NCI-H1105 (cell line): ENCODE measurements at regions not wholly inside any gene's neighbourhood (a gene's known extent, or its start where the extent isn't known, plus 50 kb on each side); places are given as distances from the start of the nearest gene placed in this dataset.
"Not testable (repeated sequence)": the region's sequence is repeated elsewhere in the genome, so short reads cannot be mapped to it uniquely, and the experiment has no call there.

ENCODE experiments used
- DNase-seq: peaks from one replicate; lab custom pipeline; 2025; lab: John Stamatoyannopoulos, UW

DNA sequence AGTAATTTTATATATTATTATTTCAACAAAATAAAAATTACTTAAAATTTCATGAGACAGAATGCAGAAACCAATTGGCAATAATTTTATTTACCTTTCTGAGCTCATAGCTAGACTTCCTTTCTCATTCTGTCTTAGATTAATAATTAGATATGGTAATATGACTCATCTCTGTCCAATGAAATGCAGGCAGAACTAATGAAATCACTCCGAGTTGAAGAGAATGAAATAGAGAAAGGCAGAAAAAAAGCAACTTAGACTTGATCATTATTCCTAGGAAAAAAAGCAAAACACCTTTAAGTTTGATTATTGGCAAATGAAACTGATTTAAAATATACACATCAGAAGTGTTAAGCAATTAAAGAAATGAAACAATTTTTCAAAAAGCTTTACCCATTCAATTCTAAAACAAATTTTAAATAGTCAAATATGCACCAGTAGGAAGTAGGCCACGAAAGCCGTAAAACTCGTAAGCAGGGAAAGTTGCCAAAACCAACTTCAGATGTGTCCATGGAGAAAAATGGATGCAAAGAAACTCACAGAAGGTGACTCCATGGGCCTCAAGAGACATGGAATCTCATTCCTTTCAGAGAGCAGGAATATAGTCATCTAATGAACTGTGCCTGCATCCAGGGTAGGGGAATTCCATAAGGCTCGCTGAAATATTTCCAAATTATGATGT, 293.8 kb upstream of the RGS17 start:
- no peak for DNase-seq

DNA sequence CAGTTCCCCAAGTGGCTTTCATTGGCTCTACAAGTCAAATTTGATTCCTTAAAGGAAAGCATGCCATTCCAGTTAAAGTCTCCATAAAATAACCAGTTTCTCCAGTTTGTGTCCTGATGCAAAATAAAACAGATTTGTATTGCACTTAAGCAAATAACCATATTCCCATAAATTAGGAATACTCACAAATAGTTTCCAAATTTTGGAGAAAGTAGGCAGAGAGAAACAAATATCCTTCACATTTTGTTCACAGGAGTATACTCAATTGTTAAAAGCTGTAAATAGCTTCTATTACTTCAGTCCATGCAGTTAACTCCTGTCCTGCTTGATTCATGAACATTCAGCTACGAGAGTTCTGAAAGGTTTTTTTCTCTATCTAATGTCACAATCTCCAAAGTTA, 281.4 kb upstream of the RGS17 start:
- no peak for DNase-seq

DNA sequence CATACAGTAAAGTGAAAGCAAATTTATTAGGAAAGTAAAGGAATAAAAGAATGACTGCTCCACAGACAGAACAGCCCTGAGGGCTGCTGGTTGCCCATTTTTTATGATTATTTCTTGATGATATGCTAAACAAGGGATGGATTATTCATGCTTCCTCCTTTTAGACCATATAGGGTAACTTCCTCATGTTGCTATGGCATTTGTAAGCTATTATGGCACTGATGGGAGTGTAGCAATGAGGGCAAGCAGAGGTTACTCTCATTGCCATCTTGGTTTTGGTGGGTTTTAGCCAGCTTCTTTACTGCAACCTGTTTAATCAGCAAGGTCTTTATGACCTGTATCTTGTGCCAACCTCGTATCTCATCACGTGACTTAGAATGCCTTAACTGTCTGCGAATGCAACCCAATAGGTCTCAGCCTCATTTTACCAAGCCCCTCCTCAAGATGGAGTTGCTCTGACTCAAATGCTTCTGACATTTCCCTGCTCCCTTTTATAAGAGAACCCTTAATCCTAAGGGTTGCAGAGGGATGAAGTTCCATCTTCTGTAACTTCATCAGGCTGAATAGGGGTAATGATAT, 280.1 kb upstream of the RGS17 start:
- DNase-seq, result no peak

DNA sequence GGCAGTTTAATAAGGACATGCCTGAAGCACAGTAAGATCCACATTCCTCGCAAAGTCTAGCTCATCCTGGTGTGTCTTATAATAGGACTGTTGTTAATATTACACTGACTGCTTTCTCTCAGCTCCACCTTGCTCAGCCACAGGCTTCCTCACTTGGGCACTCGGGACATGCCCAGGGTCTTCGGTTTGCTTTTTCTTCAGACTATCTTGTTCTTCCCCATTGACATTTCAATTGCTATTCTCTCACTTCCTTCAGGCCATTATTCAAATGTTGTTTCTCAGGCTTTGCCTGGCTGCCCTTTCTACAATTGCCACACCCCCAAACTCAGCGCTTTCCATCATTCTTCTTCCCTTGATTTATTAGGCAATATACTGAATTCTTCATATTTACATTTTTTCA, 274.8 kb upstream of the RGS17 start:
- no peak for DNase-seq

DNA sequence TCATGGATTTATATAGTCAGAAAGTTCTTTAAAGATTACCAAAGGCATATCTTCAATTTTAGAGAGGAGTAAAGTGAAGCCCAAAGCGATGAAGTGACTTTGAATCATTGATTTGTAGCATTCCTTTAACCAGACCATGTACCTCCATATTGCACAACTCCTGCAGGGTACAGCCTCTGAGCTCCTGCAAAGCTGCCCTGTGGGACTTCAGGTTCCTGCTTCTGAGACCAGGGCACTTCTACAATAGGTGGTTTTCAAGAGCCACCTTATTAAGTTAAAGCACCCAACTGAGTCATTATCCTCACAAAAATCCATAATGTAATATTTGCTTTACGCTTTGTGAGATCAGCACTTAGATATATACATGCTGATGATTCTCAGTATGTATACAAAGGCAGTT, 270.7 kb upstream of the RGS17 start:
- no peak for DNase-seq

DNA sequence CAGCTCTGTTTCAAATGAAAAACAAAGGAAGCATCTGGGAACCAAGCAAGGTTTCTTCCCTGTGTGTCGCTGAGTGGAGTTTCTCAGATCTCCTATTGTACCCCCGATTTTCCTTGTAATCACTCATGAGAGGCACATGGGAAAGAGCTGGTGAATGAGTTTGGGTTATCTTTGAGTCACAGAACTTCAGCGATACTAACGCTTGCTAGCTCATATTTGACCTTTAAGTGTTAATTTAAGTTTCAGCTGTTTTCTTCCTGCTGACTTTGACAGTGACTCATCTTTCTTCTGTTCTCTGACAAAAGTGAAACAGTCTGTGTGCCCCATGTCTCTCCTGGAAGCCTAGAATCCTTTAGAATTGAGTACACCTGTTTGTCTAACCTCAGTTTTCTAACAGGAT, 261.1 kb upstream of the RGS17 start:
- no peak for DNase-seq

DNA sequence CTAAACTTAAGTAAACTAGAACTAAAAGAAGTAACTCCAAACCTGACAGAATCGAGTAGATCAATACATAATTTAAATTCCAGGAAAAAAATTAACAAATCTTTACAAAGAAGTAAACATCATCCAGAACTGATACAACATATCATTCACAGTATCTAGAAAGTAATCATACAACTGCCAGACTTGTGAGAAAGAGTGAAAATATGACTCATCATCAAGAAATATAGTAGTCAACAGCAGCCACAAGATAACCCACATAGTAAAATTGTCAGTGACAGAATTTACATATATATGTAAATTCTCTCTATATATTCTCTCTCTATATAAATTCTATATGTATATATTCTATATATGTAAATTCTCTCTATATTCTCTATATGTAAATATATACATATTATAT, 242.8 kb upstream of the RGS17 start:
- no peak for DNase-seq

DNA sequence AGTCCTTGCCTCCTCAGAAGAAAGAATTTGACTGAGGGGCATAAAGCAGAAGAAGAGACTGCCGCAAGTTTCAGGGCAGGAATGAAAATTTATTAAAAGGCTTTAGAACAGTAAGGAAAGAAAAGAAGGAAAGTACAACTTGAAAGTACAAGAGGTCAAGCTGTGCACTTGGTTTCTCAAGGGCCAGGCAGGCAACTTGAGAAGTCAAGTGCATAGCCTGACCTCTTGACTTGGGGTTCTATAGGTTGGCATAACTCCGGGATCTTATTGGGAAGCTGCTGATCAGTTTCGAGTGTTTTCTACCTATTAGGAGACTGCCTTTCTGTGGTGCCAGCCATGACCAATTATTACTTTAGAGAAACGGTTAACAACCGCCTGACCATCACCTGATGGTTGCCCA, 237.0 kb upstream of the RGS17 start:
- DNase-seq, result no peak

DNA sequence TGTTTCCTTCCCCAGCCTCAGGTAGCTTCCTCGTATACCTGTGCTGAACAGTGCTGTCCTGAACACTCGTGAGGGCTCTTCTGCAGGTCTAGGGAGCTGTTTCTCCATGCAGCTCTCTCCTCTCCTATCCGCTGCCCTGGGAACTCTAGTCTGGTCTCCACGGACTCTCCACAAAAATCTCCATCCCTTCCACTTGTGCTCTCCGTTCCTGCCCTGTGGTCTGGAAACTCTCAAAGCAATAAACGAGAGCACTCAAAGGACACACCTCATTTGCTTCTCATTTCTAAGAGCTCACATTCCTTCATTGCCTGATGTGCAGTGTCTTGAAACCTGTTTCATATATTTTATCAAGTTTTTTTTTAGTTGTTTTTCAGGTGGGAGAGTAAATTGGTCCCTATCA, 235.9 kb upstream of the RGS17 start:
- no peak for DNase-seq

DNA sequence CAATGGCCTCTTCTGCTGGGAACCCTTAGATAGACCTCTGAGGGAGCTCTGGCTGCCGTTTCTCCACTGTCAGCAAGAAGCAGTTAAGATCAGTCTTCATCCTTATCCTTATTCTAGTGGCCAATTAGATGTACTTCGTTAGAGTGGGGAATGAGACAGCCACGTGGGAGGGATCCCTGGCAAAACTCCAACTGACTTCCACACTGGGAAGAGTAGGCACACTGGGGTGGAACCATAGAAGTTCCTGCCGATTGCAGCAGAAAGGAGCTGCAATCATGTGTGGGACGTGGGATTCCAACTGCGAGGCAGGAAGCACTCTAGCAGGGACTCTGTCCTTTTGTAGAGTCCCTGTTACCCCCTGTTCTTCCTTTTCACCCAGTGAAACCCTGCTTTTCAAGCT, 226.3 kb upstream of the RGS17 start:
- DNase-seq, result no peak

DNA sequence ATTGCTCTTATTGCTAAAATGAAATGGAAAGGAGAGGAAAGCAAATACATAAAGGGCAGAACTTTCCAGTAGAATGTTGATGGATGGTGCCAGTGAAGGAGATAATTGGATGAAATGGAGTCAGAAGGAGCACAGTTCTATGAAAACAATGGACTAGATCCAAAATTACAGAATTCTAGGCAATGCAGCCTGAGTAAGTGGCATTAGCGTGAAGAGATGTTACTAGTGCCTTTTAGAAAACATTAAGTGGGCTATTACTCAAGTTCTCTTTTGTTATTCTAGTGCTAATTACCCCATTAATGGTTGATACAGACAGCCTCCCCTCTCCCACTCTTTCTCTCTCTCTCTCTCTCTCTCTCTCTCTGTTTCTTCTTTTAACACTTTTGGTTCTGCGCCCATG, 209.5 kb upstream of the RGS17 start:
- peak; percentile 90 for DNase-seq

DNA sequence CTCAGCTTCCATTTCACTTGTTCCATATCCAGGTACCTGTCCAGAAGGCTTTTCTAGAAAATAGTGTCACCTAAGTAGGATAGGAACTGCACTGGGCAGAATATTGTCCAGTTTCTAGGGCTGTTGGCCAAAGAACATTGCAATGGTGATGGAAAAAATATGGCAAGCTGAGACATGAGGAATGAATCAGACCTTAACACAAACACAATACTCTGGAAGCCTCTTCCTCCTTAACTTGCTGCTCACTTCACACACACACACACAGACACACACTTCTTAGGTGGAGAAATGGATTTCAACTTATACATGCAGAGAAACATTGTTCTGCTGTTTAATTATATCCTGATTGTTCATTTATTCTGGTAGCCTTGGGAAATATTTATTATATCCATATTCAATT, 203.0 kb upstream of the RGS17 start:
- no peak for DNase-seq

DNA sequence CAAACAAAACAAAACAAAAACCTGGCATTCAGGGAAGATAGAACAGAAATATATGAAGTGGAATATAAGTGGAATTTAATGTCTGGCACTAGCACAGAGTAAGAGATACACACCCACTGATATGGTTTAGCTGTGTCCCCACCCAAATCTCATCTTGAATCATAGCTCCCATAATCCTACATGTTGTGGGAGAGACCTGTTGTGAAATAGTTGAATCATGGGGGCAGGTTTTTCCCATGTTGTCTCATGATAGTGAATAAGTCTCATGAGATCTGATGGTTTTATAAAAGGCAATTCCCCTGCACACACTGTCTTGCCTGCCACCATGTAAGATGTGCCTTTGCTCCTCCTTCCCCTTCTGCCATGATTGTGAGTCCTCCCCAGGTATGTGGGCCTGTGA, 200.1 kb upstream of the RGS17 start:
- DNase-seq, result not testable (repeated sequence)

DNA sequence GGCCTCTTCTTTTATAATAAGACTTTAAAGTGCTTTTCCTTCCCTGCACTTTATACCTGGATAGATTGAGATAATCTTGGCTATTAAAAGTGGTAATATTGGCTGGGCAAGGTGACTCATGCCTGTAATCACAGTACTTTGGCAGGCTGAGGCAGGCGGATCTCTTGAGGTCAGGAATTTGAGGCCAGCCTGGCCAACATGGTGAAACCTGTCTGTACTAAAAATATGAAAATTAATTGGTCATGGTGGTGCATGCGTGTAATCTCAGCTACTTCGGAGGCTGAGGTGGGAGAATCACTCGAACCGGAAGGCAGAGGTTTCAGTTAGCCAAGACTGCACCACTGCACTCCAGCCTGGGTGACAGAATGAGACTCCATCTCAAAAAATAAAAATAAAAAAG, 197.1 kb upstream of the RGS17 start:
- no peak for DNase-seq

DNA sequence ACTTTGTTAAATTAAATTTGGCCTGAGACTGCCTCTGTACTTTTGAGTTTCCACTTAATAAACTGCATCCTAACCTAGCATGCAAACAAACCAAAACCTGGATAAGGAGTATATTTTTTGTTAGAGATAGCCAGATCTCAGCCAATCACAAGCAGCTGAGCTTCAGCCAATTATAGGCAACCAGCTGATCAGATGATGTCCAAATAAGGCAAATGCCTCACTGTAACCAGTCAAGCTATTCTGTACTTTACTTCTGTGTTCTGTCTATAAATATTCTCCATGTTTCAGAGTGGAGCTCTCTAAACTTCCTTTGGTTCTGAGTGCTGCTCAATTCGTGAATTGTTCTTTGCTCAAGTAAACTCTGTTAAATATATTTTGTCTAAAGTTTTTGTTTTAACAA, 194.6 kb upstream of the RGS17 start:
- no peak for DNase-seq

DNA sequence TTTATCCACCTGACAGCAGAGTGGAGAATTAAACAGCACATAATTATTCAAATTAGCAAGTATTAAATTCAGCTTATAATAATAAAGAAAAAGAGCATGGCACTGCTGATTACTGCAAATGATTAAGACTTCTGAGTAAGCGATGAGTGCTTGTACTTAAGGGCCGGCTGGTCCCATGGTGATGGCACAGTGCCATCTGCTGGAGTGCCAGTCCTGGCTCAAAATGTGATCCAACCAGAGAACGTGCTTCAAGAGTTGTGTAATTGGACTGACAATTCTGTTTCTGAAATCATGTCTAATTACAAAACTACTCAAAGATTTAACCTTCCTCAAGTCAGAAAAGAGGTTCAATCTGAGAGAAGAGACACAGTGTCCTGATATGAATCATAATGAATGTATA, 181.6 kb upstream of the RGS17 start:
- DNase-seq, result peak; percentile 84

DNA sequence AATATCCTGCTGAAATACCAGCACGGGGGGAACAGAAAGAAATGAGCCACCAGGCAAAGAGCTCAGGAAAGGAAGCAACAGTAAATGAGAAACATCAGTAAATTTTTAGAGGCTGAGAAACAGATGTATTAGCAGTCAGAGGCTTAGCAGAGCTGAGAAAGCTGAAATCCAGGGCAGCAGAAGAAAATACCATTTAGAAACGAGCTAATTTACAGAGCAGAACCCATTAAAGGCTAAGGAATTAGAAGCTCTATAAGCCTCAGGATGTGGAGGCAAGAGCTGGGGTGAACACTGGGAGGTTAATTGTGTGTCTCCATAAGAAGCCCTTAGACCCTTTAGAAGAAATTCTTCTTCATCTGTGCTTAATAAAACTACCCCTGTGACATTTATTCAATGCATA, 178.6 kb upstream of the RGS17 start:
- DNase-seq, result no peak

DNA sequence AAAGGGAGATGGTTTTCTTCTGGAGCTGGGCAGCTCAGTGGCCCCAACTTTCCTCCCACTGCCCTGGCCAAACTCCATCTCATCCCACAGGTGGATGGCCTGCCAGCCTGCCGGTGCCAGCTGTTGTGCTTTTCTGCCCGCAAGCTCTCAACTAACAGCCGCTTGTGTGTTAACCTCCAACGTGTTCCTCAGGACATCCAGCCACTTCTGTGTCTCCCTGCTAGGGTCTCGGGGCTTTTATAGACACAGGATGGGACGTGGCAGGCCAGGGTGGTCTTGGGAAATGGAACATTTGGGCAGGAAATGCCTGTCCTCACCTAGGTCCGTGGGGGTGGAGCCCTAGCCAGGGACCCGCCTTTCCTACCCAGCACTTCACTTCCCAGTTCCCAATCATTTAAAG, 171.1 kb upstream of the RGS17 start:
- no peak for DNase-seq

DNA sequence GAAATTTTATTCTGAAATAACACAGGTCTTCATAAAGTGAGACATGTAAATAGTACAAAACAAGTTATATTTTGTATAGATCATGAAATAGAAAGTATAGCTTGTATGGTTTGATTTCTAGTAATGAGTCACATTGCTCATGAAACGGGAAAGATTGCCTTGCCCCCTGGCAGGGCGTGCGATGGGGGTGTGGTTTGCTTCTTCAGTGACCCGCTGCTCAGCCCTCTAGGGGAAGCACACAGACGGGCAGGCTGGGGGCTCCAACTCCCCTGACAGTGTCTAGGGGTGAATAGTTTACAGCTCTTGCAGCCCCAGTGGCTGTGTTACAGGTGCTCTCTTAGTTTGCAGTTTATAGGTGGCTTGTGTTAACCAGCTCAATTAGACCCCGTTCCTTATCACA, 170.5 kb upstream of the RGS17 start:
- no peak for DNase-seq

DNA sequence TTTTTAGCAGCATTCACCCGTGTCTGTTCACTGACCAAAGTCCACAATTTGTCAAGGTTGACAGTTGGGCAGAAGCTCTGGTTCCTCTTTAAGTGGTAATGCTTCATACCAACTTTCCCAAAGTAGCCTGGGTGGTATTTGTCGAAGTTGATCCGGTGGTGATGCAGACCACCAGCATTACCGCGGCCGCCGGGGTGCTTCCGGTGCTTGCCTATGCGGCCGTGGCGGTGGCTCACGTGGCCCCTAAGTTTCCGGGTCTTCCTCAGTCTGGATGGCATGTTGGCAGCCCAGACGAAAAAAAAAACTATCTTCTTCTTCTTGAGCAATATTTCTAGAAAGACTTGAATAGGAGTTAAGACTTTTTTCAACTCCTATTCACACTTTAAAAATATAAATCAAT, 151.4 kb upstream of the RGS17 start:
- DNase-seq, result not testable (repeated sequence)

DNA sequence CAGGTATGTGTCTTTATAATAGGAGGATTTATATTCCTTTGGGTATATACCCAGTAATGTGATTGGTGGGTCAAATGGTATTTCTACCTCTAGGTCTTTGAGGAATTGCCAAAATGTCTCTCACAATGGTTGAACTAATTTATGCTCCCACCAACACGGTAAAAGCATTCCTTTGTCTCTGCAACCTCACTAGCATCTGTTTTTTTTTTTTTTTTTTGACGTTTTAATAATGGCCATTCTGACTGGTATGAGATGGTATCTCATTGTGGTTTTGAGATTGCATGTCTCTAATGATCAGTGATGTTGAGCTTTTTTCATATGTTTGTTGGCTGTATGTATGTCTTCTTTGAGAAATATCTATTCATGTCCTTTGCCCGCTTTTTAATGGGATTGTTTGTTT, 144.9 kb upstream of the RGS17 start:
- no peak for DNase-seq

DNA sequence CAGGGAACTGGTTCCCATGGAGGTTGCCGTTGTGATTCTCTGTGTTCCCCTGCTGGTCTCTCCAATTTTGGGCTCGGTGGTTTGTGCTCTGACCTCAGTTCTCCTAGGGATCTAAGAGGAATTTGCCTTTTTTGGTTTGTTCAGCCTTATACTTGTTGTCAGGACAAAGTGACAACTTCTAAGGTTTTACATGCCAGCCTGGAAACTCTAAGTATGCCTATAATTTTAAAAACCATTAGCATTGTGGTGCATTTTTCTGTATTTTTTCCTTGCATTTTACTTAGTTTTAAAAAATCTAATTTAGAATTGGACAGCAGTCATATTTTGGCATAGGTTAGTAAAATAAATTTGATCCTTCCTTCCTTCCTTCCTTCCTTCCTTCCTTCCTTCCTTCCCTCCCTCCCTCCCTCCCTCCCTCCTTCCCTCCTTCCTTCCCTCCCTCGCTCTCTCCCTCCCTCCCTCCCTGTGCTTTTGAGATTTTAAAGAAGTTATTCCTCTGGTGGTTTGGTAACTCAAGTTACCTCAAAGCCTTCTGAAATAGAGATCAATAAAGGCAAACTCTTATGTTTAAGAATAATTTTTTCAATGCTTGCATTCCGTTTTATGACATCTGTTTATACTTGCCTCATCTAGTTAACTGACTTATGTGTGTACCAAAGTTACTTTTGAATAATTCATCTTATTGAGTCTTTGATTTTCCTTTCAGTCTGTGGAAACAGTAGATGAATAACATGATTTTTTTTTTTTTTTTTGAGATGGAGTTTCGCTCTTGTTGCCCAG, 141.3 kb upstream of the RGS17 start:
- DNase-seq, result no peak

DNA sequence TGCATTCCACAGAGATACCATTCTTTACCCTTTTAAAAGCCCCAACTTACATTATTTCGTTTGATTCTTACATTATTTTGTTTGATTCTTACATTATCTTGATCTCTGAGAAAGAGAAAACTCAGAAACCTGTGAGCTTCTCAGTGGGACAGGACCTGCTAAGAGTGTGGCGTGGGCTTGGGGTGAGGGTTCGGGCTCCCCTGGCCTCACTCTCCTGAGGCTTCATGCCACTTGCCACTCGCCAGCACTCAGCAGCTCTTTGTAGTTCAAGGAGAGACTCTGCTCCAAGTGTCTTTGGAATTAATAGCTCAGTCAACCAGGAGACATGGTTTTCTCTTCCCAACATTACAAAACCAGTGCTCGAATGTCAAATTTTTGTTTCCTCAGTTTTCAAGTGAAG, 132.4 kb upstream of the RGS17 start:
- DNase-seq, result no peak

DNA sequence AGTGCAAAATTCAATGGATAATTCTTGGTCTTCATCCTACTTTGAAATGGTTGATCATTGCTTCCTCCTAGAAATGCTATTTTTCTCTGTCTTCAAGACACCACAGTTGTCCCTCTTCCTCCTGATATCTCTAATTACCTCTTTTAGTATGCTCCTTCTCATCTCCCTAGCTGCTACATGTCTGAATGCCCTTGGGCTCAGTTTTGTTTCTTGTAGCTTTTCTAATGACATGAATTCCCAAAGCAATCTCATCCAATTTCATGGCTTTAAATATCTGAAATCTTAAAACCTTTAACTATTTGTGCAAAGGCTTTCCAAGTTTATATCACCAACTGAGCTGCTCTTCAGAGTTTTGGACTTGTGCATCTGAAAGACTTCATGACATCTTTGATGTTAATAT, 120.2 kb upstream of the RGS17 start:
- no peak for DNase-seq
